HEK293 (cell line): ENCODE measurements at regions not wholly inside any gene's neighbourhood (a gene's known extent, or its start where the extent isn't known, plus 50 kb on each side); places are given as distances from the start of the nearest gene placed in this dataset.

Source experiments
- CTCF ChIA-PET: fragments of 350-600 bp; formaldehyde crosslinking; extraction: SDS; loops from one replicate; lab custom pipeline; 2021; ENCODE audit warnings: antibody characterized with exemption; lab: Yijun Ruan, JAX
- POLR2A ChIA-PET: fragments of 300-600 bp; formaldehyde crosslinking; extraction: SDS; loops from one replicate; lab custom pipeline; 2020; ENCODE audit warnings: antibody characterized with exemption, inconsistent platforms; lab: Yijun Ruan, JAX
- H3K27ac ChIP-seq: fragments of 200-500 bp; sonication (Bioruptor generic); 2 replicates; pipeline ENCODE4 v1.5.1; 2014; ENCODE audit warnings: low read depth, low read length, control low read depth, inconsistent platforms; ENCODE audit errors: extremely low read depth
- H3K36me3 ChIP-seq, 2 experiments: fragments of 200-500 bp in 1 of 2; sonication (Bioruptor generic) in 1 of 2; 1 replicate in 1 of 2; 2 replicates in 1 of 2; pipeline ENCODE4 v1.5.1; 2014 to 2017; ENCODE audit warnings: inconsistent platforms in 2 of 2, low read length in 2 of 2; ENCODE audit not compliant: control insufficient read depth in 2 of 2, insufficient read depth in 1 of 2
- H3K4me1 ChIP-seq: fragments of 200-500 bp; sonication (Bioruptor generic); 2 replicates; pipeline ENCODE4 v1.5.1; 2014; ENCODE audit warnings: mild to moderate bottlenecking, low read length, inconsistent platforms; ENCODE audit not compliant: control insufficient read depth, insufficient read depth
- H3K4me3 ChIP-seq: 2 replicates; pipeline ENCODE4 v1.5.1; 2011; ENCODE audit warnings: low read depth, mild to moderate bottlenecking, control low read depth, low read length, moderate library complexity
- H3K9me3 ChIP-seq: fragments of 200-500 bp; sonication (Bioruptor generic); 2 replicates; pipeline ENCODE4 v1.5.1; 2014; ENCODE audit warnings: low read depth, low read length, inconsistent platforms; ENCODE audit not compliant: control insufficient read depth, insufficient read depth
- KLF16 ChIP-seq: fragments of 450-650 bp; formaldehyde crosslinking; IDR thresholded peaks from 2 replicates; pipeline ENCODE4 v1.5.1; 2017; ENCODE audit warnings: missing biosample characterization, missing genetic modification characterization
- SP7 ChIP-seq: fragments of 450-650 bp; formaldehyde crosslinking; IDR thresholded peaks from 2 replicates; pipeline ENCODE4 v1.5.1; 2016; ENCODE audit warnings: missing biosample characterization, missing genetic modification characterization
- TSHZ1 ChIP-seq: fragments of 450-650 bp; formaldehyde crosslinking; IDR thresholded peaks from 2 replicates; pipeline ENCODE4 v1.5.1; 2016; ENCODE audit warnings: missing biosample characterization, missing genetic modification characterization, borderline replicate concordance
- ZBTB21 ChIP-seq: fragments of 450-650 bp; formaldehyde crosslinking; IDR thresholded peaks from 2 replicates; pipeline ENCODE4 v1.5.1; 2017; ENCODE audit warnings: missing biosample characterization, missing genetic modification characterization
- ZBTB49 ChIP-seq: fragments of 450-650 bp; formaldehyde crosslinking; IDR thresholded peaks from 2 replicates; pipeline ENCODE4 v1.5.1; 2016; ENCODE audit warnings: missing biosample characterization, missing genetic modification characterization, low read depth
- ZNF280C ChIP-seq: fragments of 450-650 bp; formaldehyde crosslinking; IDR thresholded peaks from 2 replicates; pipeline ENCODE4 v1.5.1; 2016; ENCODE audit warnings: missing biosample characterization, missing genetic modification characterization
- ZNF311 ChIP-seq: fragments of 450-650 bp; formaldehyde crosslinking; IDR thresholded peaks from 2 replicates; pipeline ENCODE4 v1.5.1; 2017; ENCODE audit warnings: missing biosample characterization, missing genetic modification characterization, borderline replicate concordance
- ZNF324 ChIP-seq: fragments of 450-650 bp; formaldehyde crosslinking; IDR thresholded peaks from 2 replicates; pipeline ENCODE4 v1.5.1; 2016; ENCODE audit warnings: missing biosample characterization, missing genetic modification characterization
- ZNF391 ChIP-seq: fragments of 450-650 bp; formaldehyde crosslinking; IDR thresholded peaks from 2 replicates; pipeline ENCODE4 v1.5.1; 2016; ENCODE audit warnings: low read depth, missing biosample characterization, missing genetic modification characterization, borderline replicate concordance
- ZNF423 ChIP-seq: fragments of 450-650 bp; formaldehyde crosslinking; IDR thresholded peaks from 2 replicates; pipeline ENCODE4 v1.5.1; 2016; ENCODE audit warnings: missing biosample characterization, missing genetic modification characterization
- ZNF433 ChIP-seq: fragments of 450-650 bp; formaldehyde crosslinking; IDR thresholded peaks from 2 replicates; pipeline ENCODE4 v1.5.1; 2016; ENCODE audit warnings: missing biosample characterization, missing genetic modification characterization, low read depth
- ZNF518A ChIP-seq: fragments of 450-650 bp; formaldehyde crosslinking; conservative IDR thresholded peaks from 2 replicates; pipeline ENCODE4 v1.5.1; 2016; ENCODE audit warnings: low read depth, missing biosample characterization, missing genetic modification characterization
- ZNF624 ChIP-seq: fragments of 450-650 bp; formaldehyde crosslinking; IDR thresholded peaks from 2 replicates; pipeline ENCODE4 v1.5.1; 2017; ENCODE audit warnings: missing biosample characterization, missing genetic modification characterization
- ZNF830 ChIP-seq: fragments of 450-650 bp; IDR thresholded peaks from 2 replicates; pipeline ENCODE4 v1.5.0; 2018; ENCODE audit warnings: missing biosample characterization, missing genetic modification characterization, low read depth, mild to moderate bottlenecking, moderate library complexity
- ZNF837 ChIP-seq: fragments of 450-650 bp; formaldehyde crosslinking; IDR thresholded peaks from 2 replicates; pipeline ENCODE4 v1.5.1; 2016; ENCODE audit warnings: missing biosample characterization, missing genetic modification characterization

GRCh38 chr9:81053298-81054025 lies 635.9 kb downstream of the TLE1 start:
- Histone ChIP-seq H3K4me3 (no peak overlapping the region), H3K27ac (no peak overlapping the region), H3K4me1 (no peaks in the 10 kb centered on the region), H3K36me3 (no peaks in the 10 kb centered on the region), H3K9me3 (no peaks in the 10 kb centered on the region)
- ChIA-PET POLR2A (no interaction called here), CTCF (interaction anchor here (0.6 to 0.9 kb wide), 4 partner anchors 15 to 534 kb away, joined by 3 to 5 read pairs (median 4); no protein-coding TSS in a partner anchor)
- TF ChIP-seq ZBTB49 (no peak), ZNF830 (tag by site-specific recombination) (no peak), ZNF433 (tag by site-specific recombination) (no peak)
- TF ChIP-seq, all 188 proteins: peak for 0

GRCh38 chr9:81052846-81053245 lies 636.5 kb downstream of the TLE1 start:
- Histone ChIP-seq H3K27ac (no peak overlapping the region), H3K4me3 (no peak overlapping the region), H3K9me3 (no peaks in the 10 kb centered on the region)
- CTCF ChIA-PET, result interaction anchor here (0.6 to 0.7 kb wide), 3 partner anchors 15 to 534 kb away, joined by 3 to 5 read pairs (median 4); no protein-coding TSS in a partner anchor
- POLR2A ChIA-PET, result no interaction called here
- TF ChIP-seq ZNF324 (tag by site-specific recombination) (no peak), ZNF518A (tag by site-specific recombination) (no peak), ZNF837 (tag by site-specific recombination) (no peak), ZBTB21 (tag by site-specific recombination) (no peak), SP7 (tag by site-specific recombination) (no peak), ZNF423 (tag by site-specific recombination) (no peak), TSHZ1 (tag by site-specific recombination) (no peak), ZNF311 (no peak), ZNF624 (tag by site-specific recombination) (no peak), ZNF280C (tag by site-specific recombination) (no peak), KLF16 (tag by site-specific recombination) (no peak), ZNF391 (tag by site-specific recombination) (no peak)
- TF ChIP-seq, all 188 proteins: peak for 0
- Histone ChIP-seq H3K4me1 (no peaks in the 10 kb centered on the region), H3K36me3 (no peaks in the 10 kb centered on the region)
